ENCODE measurements at regions not wholly inside any gene's neighbourhood (a gene's known extent, or its start where the extent isn't known, plus 50 kb on each side); places are given as distances from the start of the nearest gene placed in this dataset.
A peak's percentile ranks its signal among the peaks of the same experiment; 100 is the strongest.

DNA sequence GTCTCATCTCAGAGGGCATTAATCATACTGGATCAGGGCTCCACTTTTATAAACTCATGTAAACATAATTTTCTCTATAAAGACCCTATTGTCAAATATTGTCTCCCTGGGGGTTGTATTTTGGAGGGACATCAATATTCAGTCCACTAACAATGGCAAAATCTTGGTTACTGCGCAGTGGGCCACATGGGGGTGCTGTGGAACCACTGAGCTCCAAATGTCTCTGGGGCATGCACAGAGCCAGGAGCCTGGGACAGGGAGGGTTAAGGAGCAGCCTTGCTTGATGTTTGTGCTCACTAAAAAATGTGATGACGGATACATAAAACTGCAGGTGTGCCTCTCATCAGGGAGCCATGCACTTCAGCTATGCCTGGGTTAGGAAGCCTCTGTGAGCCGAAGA is 62.1 kb upstream of the PRSS58 start:
- TF ChIP-seq, protein P1, sequence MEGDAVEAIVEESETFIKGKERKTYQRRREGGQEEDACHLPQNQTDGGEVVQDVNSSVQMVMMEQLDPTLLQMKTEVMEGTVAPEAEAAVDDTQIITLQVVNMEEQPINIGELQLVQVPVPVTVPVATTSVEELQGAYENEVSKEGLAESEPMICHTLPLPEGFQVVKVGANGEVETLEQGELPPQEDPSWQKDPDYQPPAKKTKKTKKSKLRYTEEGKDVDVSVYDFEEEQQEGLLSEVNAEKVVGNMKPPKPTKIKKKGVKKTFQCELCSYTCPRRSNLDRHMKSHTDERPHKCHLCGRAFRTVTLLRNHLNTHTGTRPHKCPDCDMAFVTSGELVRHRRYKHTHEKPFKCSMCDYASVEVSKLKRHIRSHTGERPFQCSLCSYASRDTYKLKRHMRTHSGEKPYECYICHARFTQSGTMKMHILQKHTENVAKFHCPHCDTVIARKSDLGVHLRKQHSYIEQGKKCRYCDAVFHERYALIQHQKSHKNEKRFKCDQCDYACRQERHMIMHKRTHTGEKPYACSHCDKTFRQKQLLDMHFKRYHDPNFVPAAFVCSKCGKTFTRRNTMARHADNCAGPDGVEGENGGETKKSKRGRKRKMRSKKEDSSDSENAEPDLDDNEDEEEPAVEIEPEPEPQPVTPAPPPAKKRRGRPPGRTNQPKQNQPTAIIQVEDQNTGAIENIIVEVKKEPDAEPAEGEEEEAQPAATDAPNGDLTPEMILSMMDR (IDR thresholded peaks at IDR 0.05), result peak; percentile 41

DNA sequence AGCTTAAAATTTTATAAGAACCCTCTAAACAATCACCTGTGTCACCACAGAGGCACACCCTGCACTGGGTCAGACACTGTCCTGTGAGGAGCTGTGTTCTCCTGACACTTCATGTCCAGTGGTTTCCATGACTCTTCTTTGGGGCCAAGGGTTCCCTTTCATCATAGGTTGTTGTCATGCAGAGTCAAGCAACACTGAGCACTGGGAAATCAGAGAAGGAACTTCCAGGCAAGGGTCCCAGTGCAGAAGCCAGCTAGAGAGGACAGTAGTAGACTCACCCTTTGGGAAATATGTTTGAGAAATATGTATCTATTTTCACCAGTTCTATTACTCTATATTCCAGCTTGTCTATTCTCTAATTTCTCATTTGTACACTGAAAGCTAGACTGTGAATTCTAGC is 56.4 kb upstream of the PRSS58 start:
- TF ChIP-seq, protein P1 (IDR thresholded peaks at IDR 0.05), result no peak

DNA sequence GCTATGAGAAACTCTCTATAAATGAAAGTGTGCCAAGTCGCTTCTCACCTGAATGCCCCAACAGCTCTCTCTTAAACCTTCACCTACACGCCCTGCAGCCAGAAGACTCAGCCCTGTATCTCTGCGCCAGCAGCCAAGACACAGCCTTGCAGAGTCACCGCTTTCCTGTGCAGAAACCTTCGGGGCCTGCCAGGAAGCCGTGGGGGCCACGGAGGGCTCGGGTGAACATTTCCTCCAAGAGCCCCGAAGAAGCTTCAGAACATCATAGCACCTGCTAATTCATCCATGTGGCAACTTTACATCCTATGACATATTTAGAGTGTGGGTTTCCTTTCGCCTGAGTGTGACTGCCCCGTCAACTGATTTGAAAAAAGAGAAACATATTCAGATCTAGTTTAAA is 55.7 kb upstream of the PRSS58 start:
- TF ChIP-seq, protein P1 (IDR thresholded peaks at IDR 0.05), result no peak

DNA sequence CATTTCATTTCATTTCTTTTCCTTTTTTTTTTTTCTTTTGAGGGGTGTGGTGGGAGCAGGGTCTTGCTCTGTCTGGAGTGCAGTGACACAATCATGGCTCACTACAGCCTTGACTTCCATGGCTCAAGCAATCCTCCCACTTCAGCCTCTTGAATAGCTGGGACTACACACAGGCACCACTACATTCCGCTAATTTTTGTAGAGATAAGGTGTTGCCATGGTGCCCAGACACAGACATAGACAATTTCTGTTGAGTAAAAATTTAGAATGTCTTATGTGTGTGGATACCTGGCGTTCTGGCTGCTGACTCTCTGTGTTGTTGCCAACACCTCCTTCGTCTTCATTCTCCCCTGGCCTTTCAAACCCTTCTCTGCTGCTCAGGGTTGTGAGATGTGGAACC is 54.0 kb upstream of the PRSS58 start:
- TF ChIP-seq, protein P1 (IDR thresholded peaks at IDR 0.05), result no peak

DNA sequence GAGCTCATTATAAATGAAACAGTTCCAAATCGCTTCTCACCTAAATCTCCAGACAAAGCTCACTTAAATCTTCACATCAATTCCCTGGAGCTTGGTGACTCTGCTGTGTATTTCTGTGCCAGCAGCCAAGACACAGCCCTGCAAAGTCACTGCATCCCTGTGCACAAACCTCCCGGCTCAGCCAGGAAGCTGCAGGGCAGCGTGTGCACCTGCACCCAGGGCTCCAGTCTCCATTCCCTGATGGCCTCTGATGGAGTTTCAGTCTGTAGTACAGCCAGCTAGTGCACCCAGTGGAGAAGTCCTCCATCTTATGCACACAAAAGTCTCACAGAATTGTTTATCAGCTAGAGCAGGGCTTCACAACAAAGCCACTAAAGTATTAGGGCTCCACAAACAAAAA is 51.1 kb upstream of the PRSS58 start:
- TF ChIP-seq, protein P1 (IDR thresholded peaks at IDR 0.05), result no peak

DNA sequence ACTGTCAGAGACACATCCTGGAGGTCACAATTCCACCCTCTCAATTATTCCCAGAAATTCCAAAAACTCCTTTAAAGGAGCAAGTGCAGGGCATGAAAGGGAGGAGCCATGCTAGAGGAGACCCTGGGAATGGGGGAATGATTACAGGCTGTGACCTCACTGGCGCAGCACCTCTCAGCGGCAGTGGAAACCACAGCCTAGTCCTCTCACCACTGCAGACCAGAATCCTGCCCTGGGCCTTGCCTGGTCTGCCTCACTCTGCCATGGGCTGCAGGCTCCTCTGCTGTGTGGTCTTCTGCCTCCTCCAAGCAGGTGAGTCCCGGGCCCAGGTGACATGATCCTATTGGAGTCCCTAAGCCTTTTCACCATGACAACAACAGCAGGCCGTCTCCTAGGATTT is 50.5 kb upstream of the PRSS58 start:
- TF ChIP-seq, protein P1 (IDR thresholded peaks at IDR 0.05), result no peak

Data from LNCAP (cell line).